ENCODE measurements at regions not wholly inside any gene's neighbourhood (a gene's known extent, or its start where the extent isn't known, plus 50 kb on each side); places are given as distances from the start of the nearest gene placed in this dataset.
"Not testable (repeated sequence)": the region's sequence is repeated elsewhere in the genome, so short reads cannot be mapped to it uniquely, and the experiment has no call there.

DNA sequence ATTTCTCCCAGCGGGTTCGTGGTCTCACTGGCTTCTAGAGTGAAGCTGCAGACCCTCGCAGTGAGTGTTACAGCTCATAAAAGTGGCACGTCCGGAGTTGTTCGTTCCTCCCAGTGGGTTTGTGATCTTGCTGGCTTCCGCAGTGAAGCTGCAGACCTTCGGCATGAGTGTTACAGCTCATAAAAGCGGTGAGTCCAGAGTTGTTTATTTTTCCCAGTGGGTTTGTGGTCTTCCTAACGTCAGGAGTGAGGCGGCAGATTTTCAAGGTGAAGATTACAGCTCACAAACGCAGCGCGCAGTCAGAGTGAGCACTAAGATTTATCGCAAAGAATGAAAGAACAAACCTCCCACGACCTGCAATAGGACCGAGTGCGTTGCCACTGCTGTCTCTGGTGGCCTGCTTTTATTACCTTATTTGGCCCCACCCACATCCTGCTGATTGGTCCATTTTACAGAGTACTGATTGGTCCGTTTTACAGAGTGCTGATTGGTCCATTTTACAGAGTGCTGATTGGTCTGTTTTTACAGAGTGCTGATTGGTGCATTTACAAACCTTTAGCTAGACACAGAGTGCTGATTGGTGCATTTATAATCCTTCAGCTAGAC is 90.0 kb upstream of the SHISA6 start:
- TF ChIP-seq, protein P1, sequence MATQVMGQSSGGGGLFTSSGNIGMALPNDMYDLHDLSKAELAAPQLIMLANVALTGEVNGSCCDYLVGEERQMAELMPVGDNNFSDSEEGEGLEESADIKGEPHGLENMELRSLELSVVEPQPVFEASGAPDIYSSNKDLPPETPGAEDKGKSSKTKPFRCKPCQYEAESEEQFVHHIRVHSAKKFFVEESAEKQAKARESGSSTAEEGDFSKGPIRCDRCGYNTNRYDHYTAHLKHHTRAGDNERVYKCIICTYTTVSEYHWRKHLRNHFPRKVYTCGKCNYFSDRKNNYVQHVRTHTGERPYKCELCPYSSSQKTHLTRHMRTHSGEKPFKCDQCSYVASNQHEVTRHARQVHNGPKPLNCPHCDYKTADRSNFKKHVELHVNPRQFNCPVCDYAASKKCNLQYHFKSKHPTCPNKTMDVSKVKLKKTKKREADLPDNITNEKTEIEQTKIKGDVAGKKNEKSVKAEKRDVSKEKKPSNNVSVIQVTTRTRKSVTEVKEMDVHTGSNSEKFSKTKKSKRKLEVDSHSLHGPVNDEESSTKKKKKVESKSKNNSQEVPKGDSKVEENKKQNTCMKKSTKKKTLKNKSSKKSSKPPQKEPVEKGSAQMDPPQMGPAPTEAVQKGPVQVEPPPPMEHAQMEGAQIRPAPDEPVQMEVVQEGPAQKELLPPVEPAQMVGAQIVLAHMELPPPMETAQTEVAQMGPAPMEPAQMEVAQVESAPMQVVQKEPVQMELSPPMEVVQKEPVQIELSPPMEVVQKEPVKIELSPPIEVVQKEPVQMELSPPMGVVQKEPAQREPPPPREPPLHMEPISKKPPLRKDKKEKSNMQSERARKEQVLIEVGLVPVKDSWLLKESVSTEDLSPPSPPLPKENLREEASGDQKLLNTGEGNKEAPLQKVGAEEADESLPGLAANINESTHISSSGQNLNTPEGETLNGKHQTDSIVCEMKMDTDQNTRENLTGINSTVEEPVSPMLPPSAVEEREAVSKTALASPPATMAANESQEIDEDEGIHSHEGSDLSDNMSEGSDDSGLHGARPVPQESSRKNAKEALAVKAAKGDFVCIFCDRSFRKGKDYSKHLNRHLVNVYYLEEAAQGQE (IDR thresholded peaks at IDR 0.05), result not testable (repeated sequence)
- TF ChIP-seq YY1 (IDR thresholded peaks at IDR 0.05), result not testable (repeated sequence)
- TF ChIP-seq, protein P2, sequence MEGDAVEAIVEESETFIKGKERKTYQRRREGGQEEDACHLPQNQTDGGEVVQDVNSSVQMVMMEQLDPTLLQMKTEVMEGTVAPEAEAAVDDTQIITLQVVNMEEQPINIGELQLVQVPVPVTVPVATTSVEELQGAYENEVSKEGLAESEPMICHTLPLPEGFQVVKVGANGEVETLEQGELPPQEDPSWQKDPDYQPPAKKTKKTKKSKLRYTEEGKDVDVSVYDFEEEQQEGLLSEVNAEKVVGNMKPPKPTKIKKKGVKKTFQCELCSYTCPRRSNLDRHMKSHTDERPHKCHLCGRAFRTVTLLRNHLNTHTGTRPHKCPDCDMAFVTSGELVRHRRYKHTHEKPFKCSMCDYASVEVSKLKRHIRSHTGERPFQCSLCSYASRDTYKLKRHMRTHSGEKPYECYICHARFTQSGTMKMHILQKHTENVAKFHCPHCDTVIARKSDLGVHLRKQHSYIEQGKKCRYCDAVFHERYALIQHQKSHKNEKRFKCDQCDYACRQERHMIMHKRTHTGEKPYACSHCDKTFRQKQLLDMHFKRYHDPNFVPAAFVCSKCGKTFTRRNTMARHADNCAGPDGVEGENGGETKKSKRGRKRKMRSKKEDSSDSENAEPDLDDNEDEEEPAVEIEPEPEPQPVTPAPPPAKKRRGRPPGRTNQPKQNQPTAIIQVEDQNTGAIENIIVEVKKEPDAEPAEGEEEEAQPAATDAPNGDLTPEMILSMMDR (IDR thresholded peaks at IDR 0.05; ENCODE audit: low read depth, low read length, missing input control), result not testable (repeated sequence)
